ENCODE measurements at regions not wholly inside any gene's neighbourhood (a gene's known extent, or its start where the extent isn't known, plus 50 kb on each side); places are given as distances from the start of the nearest gene placed in this dataset.

DNA sequence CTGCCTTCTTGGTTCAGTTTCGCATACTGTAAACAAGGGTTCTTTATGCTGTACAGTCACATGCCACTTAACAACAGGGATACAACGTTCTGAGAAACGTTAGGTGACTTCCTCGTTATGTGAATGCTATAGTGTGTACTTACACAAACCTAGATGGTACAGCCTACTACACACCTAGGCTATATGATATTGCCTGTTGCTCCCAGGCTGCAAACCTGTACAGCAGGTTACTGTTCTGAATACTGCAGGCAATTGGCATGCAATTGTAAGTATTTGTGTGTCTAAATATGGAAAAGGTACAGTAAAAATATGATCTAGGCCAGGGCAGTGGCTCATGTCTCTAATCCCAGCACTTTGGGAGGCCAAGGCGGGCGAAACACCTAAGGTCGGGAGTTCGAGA lies 85.7 kb upstream of the PRDM11 start:
- TF ChIP-seq, protein P1, sequence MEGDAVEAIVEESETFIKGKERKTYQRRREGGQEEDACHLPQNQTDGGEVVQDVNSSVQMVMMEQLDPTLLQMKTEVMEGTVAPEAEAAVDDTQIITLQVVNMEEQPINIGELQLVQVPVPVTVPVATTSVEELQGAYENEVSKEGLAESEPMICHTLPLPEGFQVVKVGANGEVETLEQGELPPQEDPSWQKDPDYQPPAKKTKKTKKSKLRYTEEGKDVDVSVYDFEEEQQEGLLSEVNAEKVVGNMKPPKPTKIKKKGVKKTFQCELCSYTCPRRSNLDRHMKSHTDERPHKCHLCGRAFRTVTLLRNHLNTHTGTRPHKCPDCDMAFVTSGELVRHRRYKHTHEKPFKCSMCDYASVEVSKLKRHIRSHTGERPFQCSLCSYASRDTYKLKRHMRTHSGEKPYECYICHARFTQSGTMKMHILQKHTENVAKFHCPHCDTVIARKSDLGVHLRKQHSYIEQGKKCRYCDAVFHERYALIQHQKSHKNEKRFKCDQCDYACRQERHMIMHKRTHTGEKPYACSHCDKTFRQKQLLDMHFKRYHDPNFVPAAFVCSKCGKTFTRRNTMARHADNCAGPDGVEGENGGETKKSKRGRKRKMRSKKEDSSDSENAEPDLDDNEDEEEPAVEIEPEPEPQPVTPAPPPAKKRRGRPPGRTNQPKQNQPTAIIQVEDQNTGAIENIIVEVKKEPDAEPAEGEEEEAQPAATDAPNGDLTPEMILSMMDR (IDR thresholded peaks at IDR 0.05) = no peak
- TF ChIP-seq POLR2A (IDR thresholded peaks at IDR 0.05) = no peak
